GM08714 (cell line): ENCODE measurements at regions not wholly inside any gene's neighbourhood (a gene's known extent, or its start where the extent isn't known, plus 50 kb on each side); places are given as distances from the start of the nearest gene placed in this dataset.
"Not testable (repeated sequence)": the region's sequence is repeated elsewhere in the genome, so short reads cannot be mapped to it uniquely, and the experiment has no call there.

Source experiments
- H3K4me3 ChIP-seq: fragments of 200-500 bp; sonication (Bioruptor generic); 2 replicates; pipeline ENCODE4 v1.5.1; 2014; ENCODE audit warnings: mild to moderate bottlenecking, low read length, inconsistent platforms
- ZNF274 ChIP-seq: IDR thresholded peaks from 2 replicates; pipeline ENCODE4 v1.6.1; 2012; ENCODE audit warnings: mild to moderate bottlenecking, low read depth, low read length

DNA sequence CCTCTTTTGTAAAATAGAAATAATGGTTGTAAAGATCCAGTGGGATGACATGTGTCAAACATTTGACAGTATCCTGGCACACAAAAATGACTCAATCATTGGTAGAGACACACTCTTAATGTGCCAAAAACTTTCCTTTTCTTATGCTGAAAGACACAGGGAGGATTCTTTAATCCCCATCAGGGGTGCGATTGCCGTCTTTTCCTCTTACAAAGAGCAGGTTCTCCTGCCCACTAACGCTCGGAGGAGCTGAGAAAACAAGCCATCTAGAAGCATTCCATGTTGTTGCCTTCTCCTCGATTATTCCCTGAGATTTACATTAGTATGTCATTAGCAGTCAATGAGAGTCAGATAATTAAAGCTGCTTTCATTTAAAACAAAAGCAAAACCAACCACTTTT lies 342.6 kb upstream of the CCNH start:
- no peak overlapping the region for H3K4me3 ChIP-seq
- TF ChIP-seq ZNF274, result no peak

DNA sequence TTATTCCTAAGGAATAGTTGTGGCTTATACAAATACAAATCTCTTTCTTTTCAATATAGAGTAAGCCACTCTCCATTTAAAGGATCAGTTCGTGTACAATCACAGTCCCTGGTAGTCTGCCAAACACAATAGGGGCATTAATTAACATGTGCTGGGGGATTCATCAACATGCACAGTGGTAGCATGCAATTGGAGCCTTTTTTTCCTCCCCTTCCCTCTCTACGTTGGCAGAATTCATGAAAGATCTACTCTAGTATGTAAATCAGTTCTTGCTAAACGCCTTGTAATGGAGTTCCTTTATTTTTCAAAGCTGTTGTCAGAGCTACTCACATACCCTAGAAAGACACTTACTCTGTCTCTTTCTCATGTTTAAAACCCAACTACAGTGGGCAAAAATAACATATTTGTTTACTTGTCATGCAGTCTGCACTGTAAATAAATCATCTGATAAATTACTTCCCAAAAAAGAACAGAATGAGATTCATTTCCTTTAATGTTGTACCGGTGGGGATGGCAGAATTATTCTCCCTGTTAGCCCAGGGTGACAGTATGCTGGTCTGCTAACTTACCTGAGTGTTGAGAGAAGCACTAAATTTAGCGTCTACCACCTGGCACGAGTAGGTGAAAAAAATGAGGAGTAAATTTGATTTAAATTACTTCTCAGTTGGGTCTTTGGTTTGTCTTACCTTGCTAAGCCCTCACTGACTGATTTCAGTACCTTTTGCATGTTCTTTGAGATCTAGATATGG lies 341.5 kb upstream of the CCNH start:
- no peak for TF ChIP-seq ZNF274
- H3K4me3 ChIP-seq, result no peak overlapping the region

DNA sequence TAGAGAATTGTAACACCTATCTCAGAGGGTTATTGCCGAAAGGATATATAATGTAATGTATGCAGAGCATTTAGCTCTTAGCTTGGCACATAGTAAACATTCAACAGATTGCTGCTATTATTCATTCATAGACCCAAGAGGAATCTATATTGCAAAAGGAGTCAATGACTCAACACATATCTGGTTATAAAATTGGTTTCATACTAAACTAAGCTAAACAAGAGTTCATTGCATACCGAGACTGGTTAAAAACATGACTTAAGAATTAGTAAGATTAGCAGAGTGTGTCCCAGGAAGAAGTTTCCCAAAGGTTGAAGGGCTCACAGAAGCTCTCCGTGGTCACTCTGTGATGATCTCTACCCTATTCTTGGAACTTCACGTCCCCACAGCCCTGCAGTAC lies 339.6 kb upstream of the CCNH start:
- no peak for TF ChIP-seq ZNF274
- H3K4me3 ChIP-seq, result no peak overlapping the region

DNA sequence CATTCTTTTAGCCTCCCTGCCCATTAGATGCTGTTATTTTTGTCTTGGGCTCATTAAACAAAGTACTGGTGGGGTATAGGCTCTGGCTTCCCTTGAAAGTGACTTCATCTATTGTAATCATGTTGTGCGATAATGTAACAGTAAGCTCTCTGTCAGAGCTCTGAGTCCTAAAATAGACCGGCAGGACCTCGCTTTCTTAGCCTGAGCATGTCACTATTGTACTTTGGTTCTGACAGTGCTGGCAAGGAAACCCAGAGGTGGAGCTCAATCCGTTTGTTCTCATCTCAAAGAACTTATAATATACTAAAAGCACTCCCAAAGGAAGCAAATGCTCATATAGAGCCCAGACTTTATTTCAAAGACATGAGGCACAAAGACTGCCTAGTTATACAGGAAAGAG lies 339.1 kb upstream of the CCNH start:
- no peak overlapping the region for H3K4me3 ChIP-seq
- TF ChIP-seq ZNF274, result no peak

DNA sequence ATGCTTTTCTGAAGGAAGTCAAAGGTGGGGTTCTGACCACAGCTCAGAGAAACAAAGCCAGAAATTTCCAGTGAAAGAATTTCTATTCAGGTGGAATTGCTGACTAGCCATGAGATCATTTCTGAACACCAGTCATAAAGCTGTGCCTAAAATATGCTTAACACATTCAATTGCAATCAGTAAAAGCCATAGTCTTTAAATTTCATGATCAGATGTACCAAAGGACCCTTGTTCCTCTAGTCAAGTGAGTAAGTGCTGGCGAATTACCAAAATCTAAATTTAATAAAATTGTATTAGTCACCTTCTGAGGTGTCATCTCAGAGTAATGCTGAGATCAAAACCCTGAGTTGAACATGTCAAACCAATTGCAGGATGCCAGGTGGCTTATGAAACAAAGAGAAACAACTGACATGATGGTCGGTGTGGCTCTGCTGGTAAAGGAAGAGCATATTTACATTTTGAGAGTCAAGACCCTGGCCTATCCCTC lies 334.2 kb upstream of the CCNH start:
- no peak for TF ChIP-seq ZNF274
- no peak overlapping the region for H3K4me3 ChIP-seq

DNA sequence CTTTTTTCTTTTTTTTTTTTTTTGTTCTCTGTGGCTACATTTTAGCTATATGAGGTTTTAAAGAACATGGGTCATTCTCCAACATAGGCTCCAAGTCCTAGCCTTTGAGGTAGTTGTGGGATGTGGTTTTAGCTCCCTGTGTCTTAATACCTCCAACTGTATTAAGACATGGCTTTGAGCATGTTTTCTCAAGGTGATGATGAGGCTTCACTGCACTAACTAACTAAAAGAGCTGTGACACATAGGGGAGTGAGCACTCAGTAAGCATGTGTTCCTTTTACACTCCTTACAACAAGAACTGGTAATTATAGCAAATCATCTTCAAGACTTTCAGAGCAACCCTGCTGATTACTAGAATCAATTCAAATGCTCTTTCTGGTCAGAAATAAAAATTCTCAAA lies 333.6 kb upstream of the CCNH start:
- H3K4me3 ChIP-seq, result no peak overlapping the region
- no peak for TF ChIP-seq ZNF274

DNA sequence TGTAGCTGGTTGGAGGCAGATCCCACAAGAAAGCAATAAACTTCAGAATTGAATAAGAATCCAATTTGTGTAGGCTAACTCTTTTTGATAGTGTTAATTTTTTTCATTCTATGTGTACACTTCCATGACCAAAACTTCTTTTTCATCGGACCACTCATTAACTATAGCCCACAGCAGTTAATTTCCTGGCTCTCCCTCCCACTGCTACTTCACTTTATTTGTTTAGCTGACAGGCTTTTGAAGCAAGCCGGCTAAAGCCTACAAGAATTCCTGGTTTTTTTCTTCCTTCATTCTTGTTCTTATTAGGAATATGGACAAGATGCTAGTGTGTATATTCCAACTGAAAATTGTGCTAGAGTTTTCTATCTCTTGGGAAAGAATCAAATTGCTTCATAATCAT lies 329.2 kb upstream of the CCNH start:
- no peak for TF ChIP-seq ZNF274
- H3K4me3 ChIP-seq, result no peak overlapping the region

DNA sequence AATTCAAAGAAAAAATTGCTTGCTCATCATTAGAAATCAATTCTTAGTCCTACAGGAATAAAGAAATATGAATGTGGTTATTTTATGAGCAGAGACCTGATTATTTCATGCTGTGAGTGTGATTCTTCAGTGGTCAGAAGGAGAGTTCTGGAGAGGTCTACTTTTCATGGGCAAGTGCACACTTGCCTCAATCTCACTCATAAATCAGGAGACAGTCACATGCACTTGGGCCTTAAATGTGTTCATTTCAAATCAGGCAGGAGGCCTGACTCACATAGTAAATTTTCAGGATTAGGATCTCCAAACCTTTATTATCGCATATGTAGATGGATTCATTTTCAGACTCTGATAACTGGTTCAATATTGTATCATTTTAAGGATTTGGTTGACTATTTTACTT lies 323.2 kb upstream of the CCNH start:
- TF ChIP-seq ZNF274, result no peak

DNA sequence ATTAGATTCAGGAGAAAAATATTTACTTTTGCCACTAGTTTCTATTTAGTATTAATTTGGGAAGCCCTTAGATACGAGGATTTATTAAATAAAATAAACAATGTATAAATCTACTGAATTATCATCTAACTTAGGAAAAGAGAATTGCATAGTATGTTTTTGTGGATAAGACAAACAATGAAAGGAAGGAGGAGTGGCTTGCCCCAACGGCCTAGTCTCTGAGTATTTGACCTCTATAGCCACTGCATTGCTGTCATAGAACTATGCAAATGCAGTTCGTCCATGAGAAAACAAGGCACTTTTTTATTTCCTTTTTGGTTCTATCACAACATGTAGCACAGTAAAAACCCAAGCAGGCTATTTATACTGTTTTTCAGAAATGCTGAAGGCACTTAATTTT lies 321.2 kb upstream of the CCNH start:
- no peak overlapping the region for H3K4me3 ChIP-seq

More for the DNA sequence above, 323.2 kb upstream of the CCNH start:
- no peak overlapping the region for H3K4me3 ChIP-seq

DNA sequence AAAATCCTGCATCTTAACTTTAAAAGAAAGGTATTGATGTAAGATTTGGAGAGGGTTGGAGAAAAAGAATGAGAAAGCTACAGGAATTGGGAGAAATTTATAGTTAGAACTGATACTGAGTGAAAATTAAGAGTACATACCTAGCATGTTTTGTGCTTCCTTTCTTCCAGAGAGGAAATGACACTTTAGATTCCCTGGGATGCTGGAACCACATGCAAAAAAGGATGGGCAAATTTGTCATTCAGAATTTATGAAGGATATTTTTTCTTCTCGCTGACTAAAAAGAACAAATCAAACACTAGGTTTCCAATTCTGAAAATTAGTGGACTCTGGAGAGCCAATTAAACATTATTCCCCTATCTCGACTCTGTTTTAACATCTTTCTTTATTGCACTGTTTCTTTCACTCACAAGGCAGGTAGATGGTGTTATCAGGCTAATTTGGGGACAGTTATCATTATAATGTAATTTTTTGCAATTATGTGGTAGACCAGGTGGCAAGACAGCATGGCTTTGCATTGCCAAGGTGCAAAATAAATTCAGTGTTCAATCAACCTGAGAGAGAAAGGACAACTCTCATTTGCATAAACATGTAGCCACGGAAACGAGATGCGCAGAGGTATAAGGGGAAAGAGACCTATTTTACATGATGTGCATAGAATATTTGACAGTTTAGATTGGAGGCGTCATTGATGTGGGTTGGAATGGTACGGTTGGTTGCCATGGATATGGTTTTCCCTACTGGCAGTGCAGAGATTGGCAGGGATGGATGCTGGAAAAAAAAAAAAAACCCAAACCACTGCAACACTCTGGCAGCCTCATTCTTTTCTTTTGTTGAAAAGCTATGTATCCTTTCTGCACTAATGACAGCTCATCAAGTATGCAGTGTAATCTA lies 320.4 kb upstream of the CCNH start:
- no peak overlapping the region for H3K4me3 ChIP-seq
- no peak for TF ChIP-seq ZNF274

More for the DNA sequence above, 321.2 kb upstream of the CCNH start:
- TF ChIP-seq ZNF274, result no peak

DNA sequence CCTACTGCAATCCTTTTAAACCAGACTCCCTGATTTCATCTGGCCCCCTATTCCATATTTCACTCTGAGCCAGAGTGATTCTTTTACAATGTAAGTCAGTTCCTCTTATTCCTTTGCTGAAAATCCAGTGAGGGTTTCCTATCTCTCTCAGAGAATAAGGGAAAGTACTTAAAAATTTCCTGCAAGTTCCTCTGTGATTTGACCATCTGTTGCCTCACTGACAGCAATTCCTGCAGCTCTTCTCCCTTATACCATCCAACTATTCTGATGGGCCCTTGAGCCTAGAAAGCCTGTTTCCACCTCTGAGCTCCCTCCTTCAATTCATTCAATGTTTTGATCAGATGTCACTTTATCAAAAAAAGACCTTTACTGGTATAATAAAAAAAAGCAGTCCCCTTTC lies 317.1 kb upstream of the CCNH start:
- TF ChIP-seq ZNF274, result no peak

DNA sequence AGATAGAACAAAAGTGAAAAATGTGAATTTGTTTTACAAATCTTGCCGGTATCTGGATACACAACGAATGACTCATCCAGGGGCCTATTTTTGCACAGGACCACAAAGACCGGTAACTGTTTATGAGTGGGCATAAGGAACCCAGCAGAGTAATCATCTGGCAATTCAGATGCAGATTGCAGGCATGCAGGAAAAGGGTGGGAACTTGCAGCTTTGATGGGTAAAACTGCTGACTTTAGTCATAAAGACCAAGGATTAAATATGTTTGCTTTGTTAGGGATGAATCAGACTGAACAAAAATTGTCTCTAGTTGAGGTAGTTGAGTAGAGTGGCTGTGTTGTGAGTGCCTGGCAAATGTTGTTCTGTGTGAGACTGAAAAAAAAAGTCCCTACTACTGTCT lies 309.6 kb upstream of the CCNH start:
- H3K4me3 ChIP-seq, result no peak overlapping the region
- no peak for TF ChIP-seq ZNF274

More for the DNA sequence above, 317.1 kb upstream of the CCNH start:
- H3K4me3 ChIP-seq, result no peak overlapping the region

DNA sequence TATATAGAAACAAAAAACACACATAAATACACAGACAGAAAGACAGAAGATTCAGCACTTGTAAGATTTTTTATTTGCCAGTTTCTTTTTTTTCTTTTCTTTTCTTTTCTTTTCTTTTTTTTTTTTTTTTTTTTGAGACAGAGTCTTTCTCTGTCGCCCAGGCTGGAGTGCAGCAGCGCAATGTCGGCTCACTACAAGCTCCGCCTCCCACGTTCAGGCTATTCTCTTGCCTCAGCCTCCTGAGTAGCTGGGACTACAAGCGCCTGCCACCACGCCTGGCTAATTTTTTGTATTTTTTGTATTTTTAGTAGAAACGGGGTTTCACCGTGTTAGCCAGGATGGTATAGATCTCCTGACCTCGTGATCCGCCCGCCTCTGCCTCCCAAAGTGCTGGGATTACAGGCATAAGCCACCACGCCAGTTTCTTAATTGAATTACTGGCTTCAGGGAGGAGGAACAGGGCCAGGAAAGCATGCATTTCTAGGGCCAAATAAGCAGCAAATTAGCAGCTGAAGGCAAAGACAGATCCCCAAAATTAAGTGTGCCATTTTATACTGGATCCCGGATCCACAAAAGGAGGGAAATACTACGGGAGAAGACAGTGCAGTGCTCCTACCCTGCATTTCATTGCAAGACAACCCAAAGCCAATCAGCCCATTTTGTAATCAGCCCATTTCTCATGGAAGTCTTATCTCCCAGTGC lies 305.6 kb upstream of the CCNH start:
- not testable (repeated sequence) for H3K4me3 ChIP-seq

DNA sequence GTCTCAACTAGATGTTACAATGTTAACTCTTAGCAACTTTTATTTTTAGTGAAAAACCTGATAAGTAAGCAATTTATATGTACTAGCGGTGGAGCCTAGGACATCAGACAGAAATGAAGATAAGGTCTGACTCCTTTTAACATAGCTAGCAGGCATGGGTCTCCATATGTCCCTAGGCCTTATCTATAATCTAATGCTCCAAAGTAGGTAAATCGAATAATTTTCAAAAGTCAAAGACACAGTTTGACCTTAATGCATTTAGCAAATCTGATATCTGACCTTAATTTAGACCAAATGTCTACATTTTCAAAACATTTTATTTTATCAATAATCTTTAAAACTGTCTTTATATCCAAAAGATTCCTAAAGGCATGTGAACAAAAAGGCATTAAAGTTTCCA lies 305.0 kb upstream of the CCNH start:
- no peak for TF ChIP-seq ZNF274
- no peak overlapping the region for H3K4me3 ChIP-seq

DNA sequence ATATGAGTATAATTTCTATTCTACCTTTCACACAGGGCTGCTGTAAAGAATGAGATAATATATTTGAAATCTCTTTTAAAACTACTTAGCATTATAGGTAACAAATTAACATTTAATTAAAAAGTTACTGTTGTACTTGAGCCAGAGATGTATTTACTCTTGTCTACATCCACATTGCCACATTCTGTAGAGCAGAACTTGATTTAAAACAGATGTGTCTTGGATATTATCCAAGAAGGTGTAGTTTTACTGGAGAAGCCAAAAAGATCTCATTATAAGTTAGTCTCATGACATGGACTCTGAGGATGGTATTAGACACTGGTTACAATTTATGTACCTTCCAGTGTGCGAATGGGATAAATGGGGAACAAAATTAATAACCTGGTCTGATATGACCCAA lies 293.1 kb upstream of the CCNH start:
- no peak for TF ChIP-seq ZNF274

DNA sequence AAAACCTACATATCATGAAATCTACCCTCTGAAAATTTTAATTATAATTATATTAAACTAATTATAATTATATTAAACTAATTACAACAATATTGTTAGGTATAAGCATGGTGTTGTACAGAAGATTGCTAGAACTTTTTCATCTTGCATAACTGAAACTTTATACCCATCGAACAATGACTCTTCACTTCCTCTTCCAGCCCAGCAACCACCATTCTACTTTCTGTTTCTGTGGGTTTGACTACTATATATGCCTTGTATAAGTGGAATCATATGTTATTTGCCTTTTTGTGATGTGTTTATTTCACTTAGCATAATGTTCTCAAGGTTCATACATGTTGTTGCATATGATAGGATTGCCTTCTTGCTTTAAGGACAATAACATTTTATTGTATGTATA lies 274.2 kb upstream of the CCNH start:
- no peak overlapping the region for H3K4me3 ChIP-seq
- TF ChIP-seq ZNF274, result no peak

More for the DNA sequence above, 293.1 kb upstream of the CCNH start:
- no peak overlapping the region for H3K4me3 ChIP-seq
